ENCODE measurements at regions not wholly inside any gene's neighbourhood (a gene's known extent, or its start where the extent isn't known, plus 50 kb on each side); places are given as distances from the start of the nearest gene placed in this dataset.

- DNase-seq (ENCODE audit: low spot score), result no peak
These were observed 347.1 kb downstream of the TNS1 start for GRCh38 chr2:217655651-217656050.

GRCh38 chr2:217654168-217654567, 348.6 kb downstream of the TNS1 start:
- DNase-seq (ENCODE audit: low spot score), result no peak

- no peak for DNase-seq (ENCODE audit: low spot score)
These were observed 349.8 kb downstream of the TNS1 start for GRCh38 chr2:217652761-217653639.

- peak; percentile 33 for DNase-seq (ENCODE audit: low spot score)
These were observed 352.0 kb downstream of the TNS1 start for GRCh38 chr2:217650716-217651360.

GRCh38 chr2:217650229-217650628, 352.6 kb downstream of the TNS1 start:
- DNase-seq (ENCODE audit: low spot score), result no peak

GRCh38 chr2:217647925-217648324, 354.9 kb downstream of the TNS1 start:
- DNase-seq (ENCODE audit: low spot score), result no peak

- no peak for DNase-seq (ENCODE audit: low spot score)
These were observed 355.6 kb downstream of the TNS1 start for GRCh38 chr2:217647226-217647625.

GRCh38 chr2:217645896-217646295, 356.9 kb downstream of the TNS1 start:
- no peak for DNase-seq (ENCODE audit: low spot score)

GRCh38 chr2:217643789-217644301, 358.9 kb downstream of the TNS1 start:
- no peak for DNase-seq (ENCODE audit: low spot score)

- DNase-seq (ENCODE audit: low spot score), result no peak
These were observed 359.9 kb downstream of the TNS1 start for GRCh38 chr2:217642944-217643343.

GRCh38 chr2:217641960-217642359, 360.8 kb downstream of the TNS1 start:
- no peak for DNase-seq (ENCODE audit: low spot score)

GRCh38 chr2:217639481-217639880, 363.3 kb downstream of the TNS1 start:
- no peak for DNase-seq (ENCODE audit: low spot score)

- DNase-seq (ENCODE audit: low spot score), result no peak
These were observed 364.3 kb downstream of the TNS1 start for GRCh38 chr2:217638533-217638932.

GRCh38 chr2:217638031-217638430, 364.8 kb downstream of the TNS1 start:
- no peak for DNase-seq (ENCODE audit: low spot score)

GRCh38 chr2:217636991-217637561, 365.7 kb downstream of the TNS1 start:
- DNase-seq (ENCODE audit: low spot score), result no peak

- no peak for DNase-seq (ENCODE audit: low spot score)
These were observed 366.2 kb downstream of the TNS1 start for GRCh38 chr2:217636578-217636977.

- DNase-seq (ENCODE audit: low spot score), result no peak
These were observed 367.9 kb downstream of the TNS1 start for GRCh38 chr2:217634871-217635270.

GRCh38 chr2:217632043-217632442, 370.8 kb downstream of the TNS1 start:
- no peak for DNase-seq (ENCODE audit: low spot score)

- no peak for DNase-seq (ENCODE audit: low spot score)
These were observed 371.7 kb downstream of the TNS1 start for GRCh38 chr2:217631115-217631514.

GRCh38 chr2:217629347-217629746, 373.4 kb downstream of the TNS1 start:
- no peak for DNase-seq (ENCODE audit: low spot score)

- DNase-seq (ENCODE audit: low spot score), result no peak
These were observed 374.7 kb downstream of the TNS1 start for GRCh38 chr2:217628061-217628460.

GRCh38 chr2:217626926-217627325, 375.9 kb downstream of the TNS1 start:
- no peak for DNase-seq (ENCODE audit: low spot score)

Measured in hematopoietic multipotent progenitor cell treated with erythropoietin and hydrocortisone succinate and interleukin-3 and kit ligand, for 17 days (in vitro differentiated cells).